ENCODE measurements at regions not wholly inside any gene's neighbourhood (a gene's known extent, or its start where the extent isn't known, plus 50 kb on each side); places are given as distances from the start of the nearest gene placed in this dataset.

- TF ChIP-seq CTCF (IDR thresholded peaks at IDR 0.05; ENCODE audit: borderline replicate concordance, extremely low read depth, low read length, poor library complexity, severe bottlenecking): no peak
- no peak for TF ChIP-seq EZH2 (IDR thresholded peaks at IDR 0.05; ENCODE audit: borderline replicate concordance, low read depth, low read length, severe bottlenecking)
Measured at GRCh38 chr2:217285926-217286325, 426.1 kb upstream of the TNP1 start.
